ENCODE measurements at regions not wholly inside any gene's neighbourhood (a gene's known extent, or its start where the extent isn't known, plus 50 kb on each side); places are given as distances from the start of the nearest gene placed in this dataset.
"Not testable (repeated sequence)": the region's sequence is repeated elsewhere in the genome, so short reads cannot be mapped to it uniquely, and the experiment has no call there.

GRCh38 chr7:22066522-22066921 is 120.8 kb upstream of the CDCA7L start:
- DNase-seq (ENCODE audit: low read depth), result no peak

- no peak for DNase-seq (ENCODE audit: low read depth)
Measured at GRCh38 chr7:22064816-22065215, 119.1 kb upstream of the CDCA7L start.

- DNase-seq (ENCODE audit: low read depth), result no peak
Measured at GRCh38 chr7:22061775-22062174, 116.1 kb upstream of the CDCA7L start.

GRCh38 chr7:22060863-22061262 is 115.2 kb upstream of the CDCA7L start:
- no peak for DNase-seq (ENCODE audit: low read depth)

- DNase-seq (ENCODE audit: low read depth), result no peak
Measured at GRCh38 chr7:22060197-22060596, 114.5 kb upstream of the CDCA7L start.

GRCh38 chr7:22055226-22055625 is 109.5 kb upstream of the CDCA7L start:
- DNase-seq (ENCODE audit: low read depth), result no peak

- no peak for DNase-seq (ENCODE audit: low read depth)
Measured at GRCh38 chr7:22052674-22053365, 107.1 kb upstream of the CDCA7L start.

- peak; percentile 4 for DNase-seq (ENCODE audit: low read depth)
Measured at GRCh38 chr7:22051886-22052673, 106.4 kb upstream of the CDCA7L start.

- no peak for DNase-seq (ENCODE audit: low read depth)
Measured at GRCh38 chr7:22049766-22050500, 104.2 kb upstream of the CDCA7L start.

- no peak for DNase-seq (ENCODE audit: low read depth)
Measured at GRCh38 chr7:22043367-22043766, 97.7 kb upstream of the CDCA7L start.

- no peak for DNase-seq (ENCODE audit: low read depth)
Measured at GRCh38 chr7:22040923-22041595, 95.4 kb upstream of the CDCA7L start.

- DNase-seq (ENCODE audit: low read depth), result no peak
Measured at GRCh38 chr7:22039670-22040069, 94.0 kb upstream of the CDCA7L start.

GRCh38 chr7:22032356-22032755 is 86.7 kb upstream of the CDCA7L start:
- not testable (repeated sequence) for DNase-seq (ENCODE audit: low read depth)

GRCh38 chr7:22028656-22029055 is 83.0 kb upstream of the CDCA7L start:
- not testable (repeated sequence) for DNase-seq (ENCODE audit: low read depth)

- no peak for DNase-seq (ENCODE audit: low read depth)
Measured at GRCh38 chr7:22027475-22027874, 81.8 kb upstream of the CDCA7L start.

GRCh38 chr7:22025983-22026382 is 80.3 kb upstream of the CDCA7L start:
- DNase-seq (ENCODE audit: low read depth), result no peak

- no peak for DNase-seq (ENCODE audit: low read depth)
Measured at GRCh38 chr7:22025075-22025474, 79.4 kb upstream of the CDCA7L start.

GRCh38 chr7:22019931-22020330 is 74.2 kb upstream of the CDCA7L start:
- DNase-seq (ENCODE audit: low read depth), result no peak

- no peak for DNase-seq (ENCODE audit: low read depth)
Measured at GRCh38 chr7:22016507-22016906, 70.8 kb upstream of the CDCA7L start.

- no peak for DNase-seq (ENCODE audit: low read depth)
Measured at GRCh38 chr7:22013711-22014110, 68.0 kb upstream of the CDCA7L start.

GRCh38 chr7:22008683-22009082 is 63.0 kb upstream of the CDCA7L start:
- DNase-seq (ENCODE audit: low read depth), result no peak

GRCh38 chr7:22008087-22008486 is 62.4 kb upstream of the CDCA7L start:
- no peak for DNase-seq (ENCODE audit: low read depth)
